DOHH2 (cell line): ENCODE measurements at regions not wholly inside any gene's neighbourhood (a gene's known extent, or its start where the extent isn't known, plus 50 kb on each side); places are given as distances from the start of the nearest gene placed in this dataset.

ENCODE experiments used
- H3F3A ChIP-seq: fragments of 200-600 bp; sonication (generic), shearing (Covaris generic); 2 replicates; pipeline ENCODE4 v1.6.0; 2016; ENCODE audit warnings: antibody characterized with exemption, mild to moderate bottlenecking; ENCODE audit not compliant: control insufficient read depth, insufficient read depth
- H3K27ac ChIP-seq: fragments of 200-600 bp; sonication (generic); 2 replicates; pipeline ENCODE4 v1.5.1; 2014; ENCODE audit warnings: low read depth, mild to moderate bottlenecking, low read length, moderate library complexity
- H3K27me3 ChIP-seq: fragments of 200-600 bp; sonication (generic); 2 replicates; pipeline ENCODE4 v1.6.1; 2014; ENCODE audit warnings: mild to moderate bottlenecking, low read length, mixed read lengths; ENCODE audit not compliant: control insufficient read depth
- H3K36me3 ChIP-seq: fragments of 200-600 bp; sonication (generic); 2 replicates; pipeline ENCODE4 v1.6.1; 2014; ENCODE audit warnings: mild to moderate bottlenecking, low read length, moderate library complexity, mixed read lengths; ENCODE audit not compliant: control insufficient read depth
- H3K4me1 ChIP-seq: fragments of 200-600 bp; sonication (generic); 2 replicates; pipeline ENCODE4 v1.6.1; 2014; ENCODE audit warnings: mild to moderate bottlenecking, low read length, mixed read lengths; ENCODE audit not compliant: control insufficient read depth
- H3K4me2 ChIP-seq: fragments of 200-600 bp; sonication (generic); 2 replicates; pipeline ENCODE4 v1.6.0; 2014; ENCODE audit warnings: mild to moderate bottlenecking, low read length, moderate library complexity
- H3K4me3 ChIP-seq: fragments of 200-600 bp; sonication (generic); 2 replicates; pipeline ENCODE4 v1.5.1; 2014; ENCODE audit warnings: mild to moderate bottlenecking, low read length, mixed read lengths
- H3K79me2 ChIP-seq: fragments of 200-600 bp; sonication (generic); 2 replicates; pipeline ENCODE4 v1.6.1; 2014; ENCODE audit warnings: mild to moderate bottlenecking, low read length, mixed read lengths; ENCODE audit not compliant: control insufficient read depth
- H3K9me2 ChIP-seq: fragments of 200-600 bp; sonication (generic); replicated peaks from 2 replicates; pipeline ENCODE4 v1.6.1; 2014; ENCODE audit warnings: mild to moderate bottlenecking, low read length, mixed read lengths; ENCODE audit not compliant: control insufficient read depth
- H3K9me3 ChIP-seq: fragments of 200-600 bp; sonication (generic); 2 replicates; pipeline ENCODE4 v1.6.1; 2014; ENCODE audit warnings: antibody characterized with exemption, low read length, mixed read lengths; ENCODE audit not compliant: control insufficient read depth, insufficient read depth
- H4K20me1 ChIP-seq: fragments of 200-600 bp; sonication (generic); 2 replicates; pipeline ENCODE4 v1.6.0; 2014; ENCODE audit warnings: low read depth, mild to moderate bottlenecking, antibody characterized with exemption, low read length, moderate library complexity; ENCODE audit not compliant: control insufficient read depth, insufficient read depth
- EZH2phosphoT487 ChIP-seq: fragments of 200-600 bp; sonication (generic); IDR thresholded peaks from 2 replicates; pipeline ENCODE4 v1.6.1; 2017; ENCODE audit warnings: borderline replicate concordance, mild to moderate bottlenecking, antibody characterized with exemption, low read length, moderate library complexity, mixed read lengths
- TF ChIP-seq, protein P1 (sequence below): fragments of 200-600 bp; sonication (generic); IDR thresholded peaks from one replicate; pipeline ENCODE4 v1.5.1; 2014; ENCODE audit warnings: antibody characterized with exemption, mild to moderate bottlenecking, low read depth, low read length; ENCODE audit not compliant: poor library complexity, severe bottlenecking

DNA sequence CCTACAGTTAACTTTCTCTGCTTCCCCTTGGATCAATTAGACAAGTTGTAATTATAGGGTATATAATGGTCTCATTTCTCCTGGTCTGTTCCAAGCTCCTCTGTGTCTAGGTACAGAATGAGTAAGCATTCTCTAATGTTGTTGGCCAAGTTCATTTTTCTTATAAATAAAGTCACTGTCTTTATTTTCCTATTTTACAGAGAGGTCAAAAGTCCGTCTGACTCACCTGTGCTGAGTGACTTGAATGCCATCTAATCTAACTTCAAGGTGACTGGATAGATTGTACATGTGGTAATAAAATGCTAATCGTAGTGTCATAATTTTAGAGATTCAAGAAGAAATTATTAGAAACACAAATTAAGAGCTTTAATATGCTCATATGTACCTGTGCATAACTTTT, 500.2 kb downstream of the PDCD6IP start:
- Histone ChIP-seq H3K9me3 (no peaks in the 10 kb centered on the region), H3K27me3 (no peaks in the 10 kb centered on the region), H3K36me3 (no peaks in the 10 kb centered on the region), H3K9me2 (no peaks in the 10 kb centered on the region), H3K4me3 (no peak overlapping the region), H3K27ac (no peak overlapping the region), H4K20me1 (no peaks in the 10 kb centered on the region), H3K4me2 (no peak overlapping the region), H3K4me1 (no peaks in the 10 kb centered on the region), H3F3A (no peaks in the 10 kb centered on the region), H3K79me2 (no peaks in the 10 kb centered on the region)
- TF ChIP-seq EZH2phosphoT487, result no peak
- TF ChIP-seq, protein P1, sequence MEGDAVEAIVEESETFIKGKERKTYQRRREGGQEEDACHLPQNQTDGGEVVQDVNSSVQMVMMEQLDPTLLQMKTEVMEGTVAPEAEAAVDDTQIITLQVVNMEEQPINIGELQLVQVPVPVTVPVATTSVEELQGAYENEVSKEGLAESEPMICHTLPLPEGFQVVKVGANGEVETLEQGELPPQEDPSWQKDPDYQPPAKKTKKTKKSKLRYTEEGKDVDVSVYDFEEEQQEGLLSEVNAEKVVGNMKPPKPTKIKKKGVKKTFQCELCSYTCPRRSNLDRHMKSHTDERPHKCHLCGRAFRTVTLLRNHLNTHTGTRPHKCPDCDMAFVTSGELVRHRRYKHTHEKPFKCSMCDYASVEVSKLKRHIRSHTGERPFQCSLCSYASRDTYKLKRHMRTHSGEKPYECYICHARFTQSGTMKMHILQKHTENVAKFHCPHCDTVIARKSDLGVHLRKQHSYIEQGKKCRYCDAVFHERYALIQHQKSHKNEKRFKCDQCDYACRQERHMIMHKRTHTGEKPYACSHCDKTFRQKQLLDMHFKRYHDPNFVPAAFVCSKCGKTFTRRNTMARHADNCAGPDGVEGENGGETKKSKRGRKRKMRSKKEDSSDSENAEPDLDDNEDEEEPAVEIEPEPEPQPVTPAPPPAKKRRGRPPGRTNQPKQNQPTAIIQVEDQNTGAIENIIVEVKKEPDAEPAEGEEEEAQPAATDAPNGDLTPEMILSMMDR, result no peak

DNA sequence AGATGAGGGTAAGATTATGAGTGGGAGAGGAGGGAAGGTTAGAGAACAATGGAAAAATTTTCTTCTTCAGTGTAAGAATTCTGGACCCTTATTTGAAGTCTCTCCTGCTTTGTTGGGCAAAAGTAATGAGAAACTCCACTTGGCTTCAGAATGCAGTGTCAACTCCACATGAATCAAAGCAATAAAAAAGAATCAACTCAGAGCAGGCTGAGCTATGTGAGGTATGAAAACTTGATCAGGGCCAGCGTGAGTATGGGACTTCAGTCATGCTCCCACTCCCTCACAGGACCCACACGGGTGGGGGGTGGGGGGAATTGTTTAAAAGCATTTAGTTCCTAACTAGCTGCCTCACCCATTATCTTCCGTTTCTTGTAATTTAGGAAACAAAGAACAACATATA, 502.2 kb downstream of the PDCD6IP start:
- H3K36me3 ChIP-seq, result no peaks in the 10 kb centered on the region
- no peaks in the 10 kb centered on the region for H3F3A ChIP-seq
- no peak overlapping the region for H3K4me3 ChIP-seq
- H3K79me2 ChIP-seq, result no peaks in the 10 kb centered on the region
- H3K27me3 ChIP-seq, result no peaks in the 10 kb centered on the region
- no peaks in the 10 kb centered on the region for H3K4me1 ChIP-seq
- H3K9me2 ChIP-seq, result no peaks in the 10 kb centered on the region
- H3K9me3 ChIP-seq, result no peaks in the 10 kb centered on the region
- no peak overlapping the region for H3K4me2 ChIP-seq
- TF ChIP-seq, protein P1, result no peak
- no peak overlapping the region for H3K27ac ChIP-seq
- H4K20me1 ChIP-seq, result no peaks in the 10 kb centered on the region

DNA sequence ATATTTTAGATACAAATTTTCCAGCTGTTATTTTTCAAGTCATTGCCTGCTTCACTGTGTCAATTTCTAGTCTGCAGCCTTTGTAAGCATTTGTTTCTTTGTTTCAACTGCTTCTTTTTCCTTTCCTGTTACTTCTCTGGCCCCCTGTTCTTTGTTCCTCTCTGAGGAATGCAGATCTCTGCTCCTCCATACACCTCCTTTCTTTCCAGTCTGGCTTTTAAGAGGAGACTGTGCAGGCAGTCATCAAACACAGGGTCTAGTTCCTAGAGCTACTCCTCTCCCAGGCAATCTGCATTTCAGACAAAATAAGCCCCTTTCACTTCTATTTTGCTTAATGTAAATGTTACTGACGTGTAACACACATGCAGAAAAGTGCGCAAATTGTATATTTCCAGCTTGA, 502.9 kb downstream of the PDCD6IP start:
- no peak for TF ChIP-seq EZH2phosphoT487
- TF ChIP-seq, protein P1, result no peak
- H3K4me1 ChIP-seq, result no peaks in the 10 kb centered on the region
- no peaks in the 10 kb centered on the region for H3F3A ChIP-seq
- no peak overlapping the region for H3K4me3 ChIP-seq
- no peaks in the 10 kb centered on the region for H3K27me3 ChIP-seq
- H3K36me3 ChIP-seq, result no peaks in the 10 kb centered on the region
- no peaks in the 10 kb centered on the region for H4K20me1 ChIP-seq
- no peak overlapping the region for H3K27ac ChIP-seq
- no peaks in the 10 kb centered on the region for H3K79me2 ChIP-seq
- no peak overlapping the region for H3K4me2 ChIP-seq
- no peaks in the 10 kb centered on the region for H3K9me3 ChIP-seq
- no peaks in the 10 kb centered on the region for H3K9me2 ChIP-seq

DNA sequence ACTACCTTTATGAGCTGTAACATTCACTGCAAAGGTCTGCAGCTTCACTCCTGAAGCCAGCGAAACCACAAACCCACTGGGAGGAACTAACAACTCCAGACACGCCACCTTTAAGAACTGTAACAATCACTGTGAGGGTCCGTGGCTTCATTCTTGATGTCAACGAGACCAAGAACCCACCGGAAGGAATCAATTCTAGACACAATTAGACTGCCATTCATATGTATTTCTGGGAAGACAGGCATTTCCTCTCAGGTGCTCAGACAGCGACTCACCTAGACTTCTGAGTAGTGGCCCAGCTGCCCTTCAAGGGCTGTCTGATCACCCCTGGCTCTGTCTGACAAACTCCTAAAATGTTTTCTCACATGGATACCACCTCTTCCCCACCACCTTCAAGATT, 506.8 kb downstream of the PDCD6IP start:
- Histone ChIP-seq H3K27ac (no peak overlapping the region), H3K36me3 (no peaks in the 10 kb centered on the region), H3K4me2 (no peak overlapping the region), H4K20me1 (no peaks in the 10 kb centered on the region), H3F3A (no peaks in the 10 kb centered on the region), H3K9me3 (no peaks in the 10 kb centered on the region), H3K4me3 (no peak overlapping the region), H3K79me2 (no peaks in the 10 kb centered on the region), H3K9me2 (no peaks in the 10 kb centered on the region), H3K4me1 (no peaks in the 10 kb centered on the region), H3K27me3 (no peaks in the 10 kb centered on the region)
- TF ChIP-seq, protein P1, result no peak
- TF ChIP-seq EZH2phosphoT487, result no peak
